HG03175 (cell line): ENCODE measurements at regions not wholly inside any gene's neighbourhood (a gene's known extent, or its start where the extent isn't known, plus 50 kb on each side); places are given as distances from the start of the nearest gene placed in this dataset.

Experiments used
- ATAC-seq: cut with Tn5 transposase; IDR thresholded peaks from one replicate; pipeline ENCODE4 v1.9.1; 2021; ENCODE audit warnings: mild to moderate bottlenecking, moderate library complexity; ENCODE audit not compliant: unreplicated experiment

GRCh38 chr4:58935332-58935731 is 1825.1 kb upstream of the IGFBP7 start:
- no peak for ATAC-seq

GRCh38 chr4:58936436-58936835 is 1826.3 kb upstream of the IGFBP7 start:
- no peak for ATAC-seq

GRCh38 chr4:58940167-58940566 is 1830.0 kb upstream of the IGFBP7 start:
- no peak for ATAC-seq

GRCh38 chr4:58941286-58941685 is 1831.1 kb upstream of the IGFBP7 start:
- ATAC-seq: no peak

- no peak for ATAC-seq
Observed at GRCh38 chr4:58953575-58953974, 1843.4 kb upstream of the IGFBP7 start.

GRCh38 chr4:58957711-58958110 is 1847.5 kb upstream of the IGFBP7 start:
- no peak for ATAC-seq

GRCh38 chr4:58961283-58961682 is 1851.1 kb upstream of the IGFBP7 start:
- ATAC-seq: no peak

- no peak for ATAC-seq
Observed at GRCh38 chr4:58961925-58962324, 1851.7 kb upstream of the IGFBP7 start.

- ATAC-seq: no peak
Observed at GRCh38 chr4:58962424-58962823, 1852.2 kb upstream of the IGFBP7 start.

GRCh38 chr4:58981828-58982227 is 1871.6 kb upstream of the IGFBP7 start:
- no peak for ATAC-seq

- ATAC-seq: no peak
Observed at GRCh38 chr4:58983887-58984286, 1873.7 kb upstream of the IGFBP7 start.

- no peak for ATAC-seq
Observed at GRCh38 chr4:59002148-59002547, 1892.0 kb upstream of the IGFBP7 start.

GRCh38 chr4:59024257-59024656 is 1914.1 kb upstream of the IGFBP7 start:
- no peak for ATAC-seq

GRCh38 chr4:59037812-59038211 is 1927.6 kb upstream of the IGFBP7 start:
- ATAC-seq: no peak

- no peak for ATAC-seq
Observed at GRCh38 chr4:59039046-59039445, 1928.9 kb upstream of the IGFBP7 start.

GRCh38 chr4:59044286-59044900 is 1934.2 kb upstream of the IGFBP7 start:
- no peak for ATAC-seq

- ATAC-seq: no peak
Observed at GRCh38 chr4:59054086-59054485, 1943.9 kb upstream of the IGFBP7 start.

- ATAC-seq: no peak
Observed at GRCh38 chr4:59057804-59058203, 1947.6 kb upstream of the IGFBP7 start.

GRCh38 chr4:59058543-59058942 is 1948.4 kb upstream of the IGFBP7 start:
- no peak for ATAC-seq

- no peak for ATAC-seq
Observed at GRCh38 chr4:59060002-59060846, 1950.0 kb upstream of the IGFBP7 start.

- ATAC-seq: no peak
Observed at GRCh38 chr4:59060895-59061294, 1950.7 kb upstream of the IGFBP7 start.

GRCh38 chr4:59063015-59063720 is 1953.0 kb upstream of the IGFBP7 start:
- ATAC-seq: no peak
